GM18519 (cell line): ENCODE measurements at regions not wholly inside any gene's neighbourhood (a gene's known extent, or its start where the extent isn't known, plus 50 kb on each side); places are given as distances from the start of the nearest gene placed in this dataset.

Source experiments
- ATAC-seq: cut with Tn5 transposase; IDR thresholded peaks from one replicate; pipeline ENCODE4 v1.9.1; 2021; ENCODE audit warnings: mild to moderate bottlenecking, moderate library complexity; ENCODE audit not compliant: unreplicated experiment, low FRiP score

DNA sequence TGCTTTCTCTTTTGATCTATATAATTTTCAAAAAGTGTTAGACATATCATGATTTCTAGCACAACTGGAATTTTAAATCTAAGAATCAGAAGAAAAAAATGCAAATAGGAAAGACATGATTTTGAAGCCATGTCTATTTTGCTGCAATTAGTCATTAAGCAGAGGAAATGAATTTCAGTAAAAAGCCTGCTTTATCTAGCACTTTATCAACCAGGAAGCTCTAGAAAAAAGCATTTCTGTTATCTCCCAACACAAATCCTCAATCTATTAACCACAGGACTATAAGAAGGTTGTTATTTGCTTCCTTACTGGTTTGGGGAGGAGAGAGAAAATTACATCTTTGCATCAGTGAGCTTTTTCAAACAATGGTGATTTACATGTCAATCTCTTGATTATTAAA is 716.7 kb downstream of the DIAPH3 start:
- no peak for ATAC-seq

DNA sequence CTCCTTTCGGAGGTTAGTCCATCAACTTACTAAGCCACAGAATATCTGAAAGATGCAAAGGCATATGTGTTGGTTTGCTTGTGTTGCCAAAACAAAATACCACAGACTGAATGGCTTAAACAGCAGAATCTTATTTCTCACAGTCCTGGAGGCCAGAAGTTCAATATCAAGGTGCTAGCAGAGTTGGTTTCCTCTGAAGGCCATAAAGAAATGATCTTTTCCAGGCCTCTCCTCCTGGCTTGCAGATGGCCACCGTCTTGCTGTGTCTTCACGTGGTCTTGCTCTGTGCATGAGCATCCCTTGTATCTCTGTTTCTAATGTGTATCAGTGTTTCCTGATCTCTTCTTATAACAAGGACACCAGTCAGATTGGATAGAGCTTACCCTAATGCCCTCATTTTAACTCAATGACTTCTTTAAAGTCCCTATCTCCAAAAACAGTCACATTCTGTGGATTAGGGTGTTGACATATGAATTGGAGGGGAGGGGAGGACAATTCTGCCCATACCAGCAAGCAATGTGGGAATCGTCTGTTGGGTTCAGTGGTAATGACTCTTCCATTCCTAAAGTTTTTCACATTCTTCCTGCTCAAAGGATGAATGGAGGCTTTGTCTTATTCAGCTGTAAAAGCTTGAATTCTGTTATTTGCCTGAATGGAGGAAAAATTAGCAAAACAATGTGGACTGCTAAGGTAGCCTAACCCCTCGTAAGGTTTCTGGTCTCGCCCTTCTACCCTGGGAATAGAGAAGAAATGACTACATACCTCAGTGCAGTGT is 715.7 kb downstream of the DIAPH3 start:
- ATAC-seq, result no peak

DNA sequence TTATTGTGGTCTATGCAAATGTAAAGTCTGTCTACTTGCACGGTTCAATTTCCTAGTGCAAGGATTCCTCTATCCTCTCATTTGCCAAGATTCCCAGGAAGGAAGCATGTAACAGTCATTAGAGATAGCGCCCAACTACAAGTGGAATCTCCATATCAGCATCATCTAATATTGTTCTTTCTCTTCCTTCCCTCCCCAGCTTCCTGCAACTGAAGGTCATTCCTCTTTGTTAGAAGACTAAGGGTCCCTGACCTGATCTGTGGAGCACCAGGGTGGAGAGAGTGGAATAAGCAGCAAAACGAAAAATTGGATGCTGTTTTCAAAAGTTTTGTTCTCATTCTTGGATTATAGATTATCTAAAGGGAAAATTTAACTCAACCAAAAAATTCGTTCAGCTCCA is 714.0 kb downstream of the DIAPH3 start:
- no peak for ATAC-seq

DNA sequence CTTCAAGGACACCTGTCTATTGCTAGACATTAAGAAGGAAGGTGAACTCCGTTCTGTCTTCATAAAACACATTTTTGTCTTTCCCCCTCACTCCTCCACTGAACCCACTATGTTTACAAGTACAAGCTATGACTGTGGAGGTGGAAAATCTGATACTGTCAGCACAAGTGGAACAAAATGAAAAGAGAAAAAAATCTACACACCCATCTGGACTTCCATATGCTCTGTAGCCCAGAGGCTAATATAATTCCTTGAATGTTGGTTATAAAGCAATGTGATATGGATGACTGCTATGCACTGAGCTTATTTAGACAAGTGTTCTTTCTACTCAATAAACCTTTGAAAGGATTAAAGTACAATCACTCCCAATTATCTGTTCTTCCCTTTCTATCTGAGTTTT is 713.5 kb downstream of the DIAPH3 start:
- ATAC-seq, result no peak

DNA sequence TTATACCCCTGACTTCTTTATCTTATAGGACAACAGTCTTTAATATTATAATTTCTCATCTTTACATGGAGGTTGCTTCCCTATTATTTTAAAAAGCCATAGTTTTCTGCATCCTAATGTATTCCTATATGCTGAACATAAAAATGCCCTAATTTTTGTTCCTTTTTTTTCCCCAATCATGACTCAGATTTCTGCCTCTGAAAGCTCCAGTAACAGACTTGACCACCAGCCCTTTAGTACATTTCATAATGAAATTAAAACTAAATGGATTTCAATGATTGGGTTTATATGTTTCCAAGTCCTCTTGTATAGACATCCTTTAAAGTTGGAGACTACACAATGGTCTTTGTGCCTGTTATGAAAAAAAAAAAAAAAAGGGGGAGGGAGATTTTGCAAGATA is 712.5 kb downstream of the DIAPH3 start:
- no peak for ATAC-seq

DNA sequence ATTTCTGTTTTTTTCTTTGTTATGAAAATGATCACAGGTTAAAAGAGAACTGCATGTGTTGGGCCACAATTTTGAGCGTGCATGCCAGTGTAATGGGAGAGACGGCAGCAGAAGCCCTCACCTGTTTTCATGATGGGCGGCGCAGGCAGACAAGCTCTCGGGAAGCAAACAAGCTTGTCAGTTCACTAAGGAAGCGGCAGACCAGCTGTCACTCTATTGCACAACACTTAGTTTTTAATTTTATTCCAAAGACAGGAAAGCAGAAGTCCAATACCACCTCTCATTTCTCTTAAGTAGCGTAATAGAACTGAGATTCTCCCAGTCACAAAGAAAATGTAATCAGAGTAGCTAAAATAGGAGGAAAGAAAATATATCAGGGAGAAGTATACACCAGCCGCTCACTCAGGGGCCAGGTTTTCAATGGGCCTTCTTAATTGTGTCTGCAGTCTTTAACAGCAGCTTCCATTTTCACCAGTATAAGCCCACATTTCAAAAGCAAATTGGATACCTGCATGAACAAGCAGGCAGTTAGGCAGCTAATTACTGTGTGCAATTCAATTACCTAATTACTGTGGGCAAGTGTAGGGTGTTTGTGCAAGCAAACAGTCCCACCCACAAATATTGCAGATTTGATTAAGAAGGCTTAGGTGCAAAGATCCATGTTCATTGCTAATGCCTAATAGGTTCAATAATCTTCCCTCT is 711.4 kb downstream of the DIAPH3 start:
- no peak for ATAC-seq

DNA sequence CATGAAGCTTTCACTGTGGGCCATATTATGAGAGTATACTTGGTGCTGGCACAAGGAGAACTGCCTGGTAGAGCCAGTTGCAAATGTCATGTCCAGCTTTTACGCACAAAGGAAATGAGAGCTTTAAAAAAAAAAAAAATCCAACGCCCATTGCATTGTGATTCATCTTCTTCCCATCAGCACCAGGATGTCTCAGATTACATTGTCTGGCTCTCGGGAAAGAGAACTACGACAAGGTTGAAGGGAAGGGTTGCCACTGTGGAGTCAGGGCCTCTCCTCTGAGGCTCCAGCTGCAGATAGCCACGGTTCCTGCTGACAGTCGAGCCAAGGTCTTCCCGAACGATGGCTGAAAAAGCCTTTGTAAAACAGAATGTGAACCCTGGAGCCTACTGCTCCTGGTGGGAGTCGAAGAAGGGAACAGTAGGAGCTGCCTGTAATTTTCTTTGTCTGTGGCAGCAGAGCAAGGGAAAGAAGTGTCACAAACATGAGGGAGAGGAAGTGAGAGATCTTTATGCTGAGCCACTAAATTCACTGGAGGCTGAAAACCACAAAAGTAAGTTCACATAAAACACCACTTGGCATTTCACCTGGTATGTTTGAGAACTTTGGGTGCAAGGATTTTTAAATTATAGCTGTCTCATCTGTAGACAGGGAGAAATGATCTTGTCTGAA is 704.7 kb downstream of the DIAPH3 start:
- no peak for ATAC-seq

DNA sequence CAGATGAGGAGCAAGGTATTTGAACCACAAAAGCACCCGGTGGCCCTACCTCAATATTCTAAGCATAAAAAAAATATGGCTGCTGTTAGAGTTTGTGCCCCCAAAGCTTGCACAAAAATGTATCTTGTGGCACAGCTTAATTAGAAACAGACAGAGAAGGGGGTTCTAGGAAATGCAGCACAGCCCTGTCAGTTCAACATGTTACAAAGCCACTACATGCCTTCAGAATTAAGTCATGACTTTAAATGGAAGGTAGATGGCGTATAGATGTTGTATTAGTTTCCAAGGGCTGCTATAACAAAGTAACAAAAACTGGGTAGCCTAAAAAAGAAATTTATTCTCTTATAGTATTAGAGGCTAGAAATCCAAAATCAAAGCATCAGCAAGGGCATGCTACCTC is 703.8 kb downstream of the DIAPH3 start:
- ATAC-seq, result no peak

DNA sequence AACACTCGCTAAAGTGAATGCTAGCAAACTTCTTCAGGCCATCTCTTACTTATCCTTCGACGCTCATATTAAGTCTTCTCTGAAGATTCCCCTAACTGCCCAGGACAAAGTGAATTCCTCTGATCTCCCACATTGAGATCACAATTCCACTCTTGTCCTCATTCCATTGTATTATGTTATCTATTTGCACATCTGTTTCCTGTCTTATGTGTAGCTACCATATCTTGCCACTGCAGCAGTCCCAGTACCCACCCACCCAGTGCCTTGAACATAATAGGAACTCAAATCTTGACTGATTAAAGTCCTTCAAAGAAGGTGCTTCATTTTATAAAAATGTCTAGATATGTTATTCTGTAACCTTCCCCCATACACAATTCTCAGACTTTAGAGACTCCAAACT is 702.3 kb downstream of the DIAPH3 start:
- ATAC-seq, result no peak

DNA sequence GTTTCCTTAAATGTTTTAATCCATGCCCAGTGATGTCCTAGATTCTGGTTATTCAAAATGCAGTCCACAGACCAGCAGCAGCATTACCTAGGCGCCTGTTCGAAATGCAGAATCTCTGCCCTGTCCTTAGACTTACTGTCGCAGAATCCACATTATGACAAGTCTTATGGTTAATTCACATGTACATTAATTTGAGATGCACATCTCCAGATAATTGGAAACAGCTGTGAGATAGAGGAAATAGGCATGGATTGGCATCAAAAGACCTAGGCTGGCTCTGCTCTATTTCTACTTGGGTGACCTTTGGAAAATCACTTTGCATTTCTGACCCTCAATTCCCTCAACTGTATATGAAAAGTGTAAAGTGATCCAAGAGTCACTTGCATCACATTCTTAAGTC is 700.7 kb downstream of the DIAPH3 start:
- ATAC-seq, result no peak

DNA sequence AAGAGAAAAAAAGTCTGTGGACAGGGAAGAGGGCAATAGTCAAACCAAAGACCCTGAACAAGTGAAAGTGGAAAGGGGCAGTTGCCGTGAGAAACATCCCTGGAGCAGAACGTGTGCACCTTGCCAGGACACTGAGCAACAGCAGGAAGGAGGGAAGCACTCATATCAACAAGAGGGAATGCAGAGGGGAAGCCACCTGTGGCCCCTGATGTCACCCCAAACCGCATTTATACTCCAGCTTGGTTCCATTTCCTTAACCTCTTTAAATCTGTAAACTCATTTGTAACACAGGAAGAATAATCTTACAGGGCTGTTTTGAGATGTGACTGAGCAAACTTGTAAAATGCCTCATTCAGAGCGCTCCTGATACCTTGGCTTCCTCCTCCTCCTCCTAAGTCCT is 698.8 kb downstream of the DIAPH3 start:
- no peak for ATAC-seq

DNA sequence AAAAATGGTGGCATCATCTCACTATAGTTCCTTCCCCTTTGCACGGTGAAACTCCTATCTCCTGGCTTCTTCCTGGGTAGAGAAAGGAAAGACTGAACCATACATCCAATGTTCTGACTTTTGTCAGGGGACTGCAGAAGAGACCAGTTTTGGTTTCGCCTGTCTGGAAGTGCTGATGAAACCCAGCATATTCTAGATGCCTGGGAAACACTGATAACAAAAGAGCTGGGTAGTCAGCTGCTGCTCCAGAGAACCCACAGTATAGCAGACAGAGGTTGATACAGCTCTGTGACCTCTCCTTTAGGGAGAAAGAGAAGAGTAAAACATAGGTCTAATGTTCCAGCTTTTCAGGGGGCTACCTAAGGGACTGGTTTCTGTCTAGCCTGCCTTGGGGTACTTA is 695.3 kb downstream of the DIAPH3 start:
- ATAC-seq, result no peak

DNA sequence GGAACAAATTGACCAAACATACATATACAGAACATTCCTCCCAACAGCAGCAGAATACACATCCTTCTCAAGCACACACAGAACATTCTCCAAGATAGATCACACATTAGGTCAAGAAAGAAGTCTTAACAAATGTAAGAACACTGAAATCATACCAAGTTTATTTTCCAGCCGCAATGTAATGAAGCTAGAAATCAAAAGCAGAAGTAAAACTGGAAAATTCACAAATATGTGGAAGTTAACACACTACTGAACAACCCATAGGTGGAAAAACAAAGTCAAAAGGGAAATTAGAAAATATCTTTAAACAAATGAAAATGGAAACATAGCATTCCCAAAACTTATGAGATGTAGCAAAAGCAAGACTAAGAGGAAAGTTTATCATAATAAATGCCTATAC is 692.6 kb downstream of the DIAPH3 start:
- ATAC-seq, result no peak

DNA sequence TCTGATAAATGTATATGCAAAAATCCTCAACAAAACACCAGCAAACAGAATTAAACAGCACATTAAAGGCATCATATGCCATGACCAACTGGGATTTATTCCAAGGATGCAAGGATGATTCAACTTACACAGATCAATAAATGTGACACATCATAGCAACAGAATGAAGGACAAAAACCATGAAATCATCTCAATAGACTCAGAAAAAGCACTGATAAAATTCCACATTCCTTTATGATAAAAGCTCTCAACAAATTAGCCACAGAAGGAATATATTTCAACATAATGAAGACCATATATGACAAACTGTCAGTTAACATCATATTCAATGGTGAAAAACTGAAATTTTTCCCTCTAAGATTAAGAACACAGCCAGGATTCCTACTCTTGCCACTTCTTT is 691.6 kb downstream of the DIAPH3 start:
- ATAC-seq, result no peak

DNA sequence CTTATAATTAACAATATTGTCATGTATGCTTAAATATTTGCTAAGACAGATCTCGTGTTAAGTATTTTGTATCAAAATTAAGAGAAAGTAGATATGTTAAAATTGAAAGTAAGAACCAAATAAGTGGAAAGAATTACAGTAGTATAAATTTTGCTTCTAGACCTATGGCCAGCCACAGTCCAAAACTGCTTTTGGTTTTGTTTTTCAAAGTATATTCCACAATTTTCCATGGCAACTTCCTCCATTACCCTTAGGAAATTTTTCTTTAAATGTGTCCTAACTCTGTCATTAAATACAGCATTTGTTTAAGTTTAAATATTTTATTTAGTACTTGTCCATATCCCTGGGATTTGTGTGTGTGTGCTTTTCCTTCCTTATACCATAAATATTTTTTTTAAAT is 689.0 kb downstream of the DIAPH3 start:
- ATAC-seq, result no peak

DNA sequence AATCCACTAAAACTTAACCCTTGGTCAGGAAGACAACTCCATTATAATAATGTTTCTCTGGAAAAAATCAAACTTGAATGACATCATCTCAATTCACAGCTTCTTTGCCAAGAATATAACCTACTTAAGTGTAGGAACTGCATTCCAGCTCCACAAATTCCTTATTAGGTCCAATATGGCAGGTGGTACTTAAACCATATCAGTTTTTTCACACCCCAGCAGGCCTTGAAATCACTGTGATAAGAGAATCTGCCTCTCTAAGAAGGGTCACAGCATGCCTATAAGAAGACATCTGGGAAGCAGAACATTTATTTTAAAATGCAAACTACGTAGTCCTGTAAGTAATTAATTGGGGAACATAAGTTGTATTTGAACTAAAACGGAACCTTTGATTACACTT is 687.8 kb downstream of the DIAPH3 start:
- ATAC-seq, result no peak

DNA sequence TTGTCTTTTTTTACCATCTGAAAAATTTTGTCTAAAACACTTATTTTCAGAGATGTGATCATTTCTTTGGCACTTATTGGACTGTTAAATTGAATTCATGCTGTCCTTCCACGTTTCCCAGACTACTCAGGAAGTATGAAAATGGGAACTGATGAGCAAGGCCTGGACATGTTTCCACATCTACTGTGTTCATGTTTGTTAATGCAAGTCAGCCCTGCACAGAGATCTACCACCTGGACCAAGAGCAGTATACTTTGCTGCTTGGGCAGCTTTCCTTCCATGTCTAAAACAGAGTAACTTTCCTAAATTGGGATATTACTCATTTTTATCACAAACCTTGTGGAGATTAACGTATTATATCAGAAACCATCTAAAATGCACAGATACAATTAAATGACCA is 687.4 kb downstream of the DIAPH3 start:
- no peak for ATAC-seq

DNA sequence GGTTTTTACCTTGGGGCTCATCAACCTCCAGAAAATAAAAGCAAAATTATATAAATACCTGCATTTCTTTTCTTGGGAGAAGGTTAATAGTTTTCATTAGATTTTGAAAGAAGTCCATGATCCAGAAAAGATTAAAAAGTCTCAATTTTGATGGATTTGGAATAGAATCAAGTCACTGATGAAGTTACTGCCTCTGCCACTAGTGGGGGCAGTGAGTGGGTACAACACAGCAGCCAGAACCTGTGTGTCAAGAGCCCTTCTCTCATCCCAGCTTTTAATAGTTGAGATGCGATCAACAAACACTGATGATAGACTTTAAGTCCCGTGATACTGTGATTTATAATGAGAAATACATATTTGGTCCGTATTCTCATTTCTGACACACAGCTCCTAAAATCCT is 686.7 kb downstream of the DIAPH3 start:
- no peak for ATAC-seq

DNA sequence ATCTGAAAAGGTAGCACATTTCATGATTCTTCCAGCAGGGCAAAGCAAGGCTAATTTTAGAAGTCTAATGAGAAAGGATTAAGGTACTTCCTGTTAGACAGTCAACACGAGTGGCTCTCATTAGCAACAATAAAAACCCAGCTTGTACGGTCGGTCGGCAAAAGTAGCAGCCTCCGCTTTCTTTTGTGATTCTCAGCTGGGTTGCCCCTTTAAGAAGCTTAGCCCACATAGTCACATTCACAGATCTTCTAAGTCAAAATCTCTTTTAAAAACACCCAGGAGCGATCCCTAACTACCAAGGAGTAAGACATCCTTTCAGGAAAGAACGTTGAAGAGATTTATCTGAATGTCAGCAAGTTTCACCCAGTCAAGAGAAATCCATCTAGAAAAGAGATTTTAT is 684.8 kb downstream of the DIAPH3 start:
- no peak for ATAC-seq

DNA sequence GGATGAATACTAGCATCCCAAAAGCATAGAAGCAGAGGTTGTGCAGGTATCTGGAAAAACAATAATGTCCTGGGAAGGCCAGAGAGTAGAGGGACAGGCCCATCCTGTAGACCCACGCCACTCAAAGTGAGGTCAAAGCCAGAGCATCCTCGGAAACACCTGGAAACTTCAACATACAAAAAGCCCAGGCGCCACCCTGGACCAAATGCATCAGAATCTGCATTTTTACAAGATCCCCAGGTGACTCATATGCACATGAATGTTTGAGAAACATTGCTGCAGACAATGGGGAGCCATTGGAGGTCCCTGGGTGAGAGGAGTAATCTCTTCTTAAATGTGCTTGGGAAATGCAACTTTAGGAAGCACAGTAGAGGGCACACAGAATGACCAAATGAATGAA is 684.1 kb downstream of the DIAPH3 start:
- ATAC-seq, result no peak

DNA sequence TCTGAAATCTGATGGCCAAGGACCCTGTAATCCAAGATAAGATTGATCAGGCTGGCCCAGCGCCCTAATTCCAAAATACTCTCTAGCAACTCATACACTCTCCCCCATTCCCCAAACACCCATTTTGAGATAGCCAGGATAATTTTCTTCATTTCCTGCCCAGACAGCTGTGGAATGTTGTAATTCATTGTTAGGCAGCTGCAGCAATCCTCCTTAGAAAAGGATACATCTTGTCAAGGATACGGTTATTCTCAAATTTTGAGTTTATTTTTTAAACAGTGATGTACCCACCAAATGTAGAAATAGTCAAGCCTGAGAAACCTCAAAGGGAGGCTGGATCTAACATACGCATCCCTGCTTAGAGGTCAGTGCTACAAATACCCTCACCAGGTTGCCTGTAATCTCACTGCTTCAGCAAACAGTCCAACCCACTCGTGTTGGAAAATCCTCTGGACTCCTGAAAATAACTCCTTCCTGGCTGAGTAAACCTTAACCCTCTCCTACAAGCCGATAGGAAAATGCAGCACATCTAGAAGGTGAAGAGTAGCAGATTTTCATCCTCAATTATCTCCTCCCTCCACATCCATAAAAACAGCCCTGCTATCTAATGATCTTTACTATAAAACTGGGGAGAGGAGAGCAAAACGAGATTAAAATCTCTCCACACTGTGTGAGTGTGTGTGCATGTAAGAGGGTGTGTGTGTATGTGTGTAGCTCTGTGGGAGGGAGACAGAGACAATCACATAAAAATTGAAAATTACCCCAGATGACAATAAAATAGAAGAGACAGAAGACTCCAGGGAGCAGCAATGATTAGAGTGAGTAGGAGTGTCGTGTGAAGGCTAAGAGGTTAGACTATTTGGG is 683.1 kb downstream of the DIAPH3 start:
- no peak for ATAC-seq
